ENCODE measurements at regions not wholly inside any gene's neighbourhood (a gene's known extent, or its start where the extent isn't known, plus 50 kb on each side); places are given as distances from the start of the nearest gene placed in this dataset.

DNA sequence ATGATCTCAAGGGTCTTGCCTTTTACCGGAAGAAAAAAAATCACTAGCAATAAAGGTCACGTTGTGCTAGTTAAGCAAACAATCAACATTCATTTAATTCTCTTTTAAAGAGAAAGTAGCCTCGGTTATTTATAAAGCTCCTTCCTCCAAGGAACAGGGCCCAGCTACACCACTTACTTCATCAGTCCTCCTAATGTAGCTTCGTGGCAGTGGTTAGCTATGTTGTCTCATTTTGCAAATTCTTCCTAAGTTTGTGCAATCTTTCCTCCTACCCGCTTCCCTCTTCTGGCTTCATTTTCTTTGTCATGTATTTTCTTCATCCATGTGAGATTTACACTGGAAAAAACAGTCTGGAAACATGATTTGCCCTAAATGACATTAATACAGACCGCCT, 554.2 kb downstream of the NUF2 start:
- DNase-seq (ENCODE audit: low spot score) = no peak

DNA sequence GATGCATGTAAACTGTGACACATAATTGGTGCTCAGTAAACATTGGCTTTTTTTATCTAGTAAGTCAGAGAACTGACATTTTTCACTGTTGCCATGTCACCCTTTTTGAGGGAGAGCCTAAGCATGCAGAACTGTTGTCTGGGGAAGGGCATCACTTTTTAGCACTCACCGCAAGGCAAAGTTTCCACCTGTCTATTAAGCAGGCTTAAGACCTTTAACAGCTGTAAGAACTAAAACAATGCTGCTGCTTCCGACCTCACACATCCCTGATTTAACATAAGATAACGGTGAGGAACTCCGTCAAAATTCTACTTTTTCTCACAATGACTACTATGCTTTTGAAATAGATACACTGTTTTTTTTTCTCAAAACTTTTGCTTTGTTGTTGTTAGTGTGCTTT, 554.8 kb downstream of the NUF2 start:
- DNase-seq (ENCODE audit: low spot score) = no peak

DNA sequence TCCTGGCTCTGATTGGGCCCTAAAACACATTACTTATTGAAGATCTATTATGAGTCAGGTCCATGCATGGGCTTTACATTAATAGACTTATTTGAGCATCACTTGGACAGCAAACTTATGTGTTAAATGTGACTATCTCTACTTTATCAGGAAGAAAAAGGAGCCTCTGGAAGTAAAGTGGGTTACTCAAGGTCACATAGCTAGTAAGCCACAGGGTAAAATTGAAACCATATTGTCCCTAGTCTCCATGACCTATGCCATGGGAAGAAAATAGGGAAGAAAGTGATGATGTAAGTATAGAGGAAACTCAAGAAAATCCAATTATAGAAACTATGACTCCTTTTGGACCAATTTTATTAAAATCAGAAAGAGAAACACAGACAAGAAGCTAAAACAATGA, 555.3 kb downstream of the NUF2 start:
- no peak for DNase-seq (ENCODE audit: low spot score)

DNA sequence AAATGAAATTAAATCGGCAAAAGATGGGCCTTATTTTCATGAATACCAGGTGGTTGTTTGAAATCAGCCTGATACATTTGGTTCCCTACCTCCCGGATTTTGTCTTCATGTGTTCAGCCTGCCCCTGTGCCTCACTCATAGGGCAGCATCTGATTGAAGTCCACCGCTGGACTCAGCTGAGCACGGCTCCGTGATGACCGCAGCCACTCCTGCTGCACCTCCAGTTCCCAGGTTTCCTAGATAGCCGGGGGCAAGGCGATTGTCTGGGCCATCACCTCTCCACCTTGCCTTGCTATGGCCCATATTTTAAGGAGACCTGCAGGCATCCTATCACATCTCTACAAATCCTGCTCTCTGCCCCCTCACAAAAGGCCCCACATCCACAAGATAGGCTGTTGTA, 563.8 kb downstream of the NUF2 start:
- no peak for DNase-seq (ENCODE audit: low spot score)

DNA sequence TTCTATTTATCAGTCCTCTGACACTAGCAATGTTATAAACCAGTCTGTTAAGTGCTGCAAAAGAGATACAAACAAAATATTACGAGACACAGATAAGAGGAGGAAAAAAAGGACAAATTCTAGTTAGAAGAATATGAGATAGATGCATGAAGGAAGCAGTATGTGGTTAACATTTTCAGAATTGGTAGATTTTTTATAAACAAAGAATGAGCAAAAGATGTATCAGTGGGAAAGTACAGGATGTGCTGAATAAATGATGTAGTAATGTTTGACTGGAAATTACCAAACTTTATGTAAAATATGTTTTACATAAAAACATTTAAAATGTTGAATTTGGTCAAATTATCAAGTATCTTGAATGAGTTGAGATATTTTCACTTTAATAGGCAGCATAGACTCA, 574.2 kb downstream of the NUF2 start:
- DNase-seq (ENCODE audit: low spot score) = no peak

DNA sequence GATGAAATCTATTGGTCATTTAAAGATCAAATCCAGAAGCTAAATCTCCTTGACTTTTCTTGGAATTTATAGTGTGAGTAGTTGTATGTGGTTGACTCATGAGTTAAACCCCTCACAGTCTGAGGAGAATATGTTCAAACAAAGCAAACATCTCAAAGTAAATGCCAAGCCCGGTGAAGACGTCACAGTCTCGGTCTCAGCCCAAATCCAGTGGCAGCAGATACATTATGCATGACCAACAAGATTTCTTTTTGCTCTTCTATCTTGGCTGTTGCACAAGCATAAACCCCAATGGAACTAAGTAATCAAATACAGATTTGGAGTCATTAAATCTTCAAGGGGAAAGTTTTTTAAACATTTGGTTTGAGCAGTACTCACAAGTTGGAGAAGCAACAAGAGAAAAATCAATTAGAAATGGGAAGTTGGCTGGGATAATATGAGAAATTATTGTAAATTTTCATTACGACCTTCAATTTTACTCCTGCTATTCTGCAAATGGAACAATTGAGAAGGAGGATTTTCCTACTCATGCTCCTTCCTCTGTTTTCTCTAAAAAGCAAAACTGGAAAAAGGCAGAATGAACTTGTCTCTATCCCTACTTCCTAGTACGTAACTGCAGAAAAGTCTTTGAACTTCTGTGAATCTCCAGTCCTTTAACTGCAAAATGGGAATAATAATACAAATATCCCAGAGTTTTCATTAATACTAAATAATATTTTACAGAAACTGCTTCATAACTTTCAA, 575.8 kb downstream of the NUF2 start:
- DNase-seq (ENCODE audit: low spot score) = peak; percentile 50

DNA sequence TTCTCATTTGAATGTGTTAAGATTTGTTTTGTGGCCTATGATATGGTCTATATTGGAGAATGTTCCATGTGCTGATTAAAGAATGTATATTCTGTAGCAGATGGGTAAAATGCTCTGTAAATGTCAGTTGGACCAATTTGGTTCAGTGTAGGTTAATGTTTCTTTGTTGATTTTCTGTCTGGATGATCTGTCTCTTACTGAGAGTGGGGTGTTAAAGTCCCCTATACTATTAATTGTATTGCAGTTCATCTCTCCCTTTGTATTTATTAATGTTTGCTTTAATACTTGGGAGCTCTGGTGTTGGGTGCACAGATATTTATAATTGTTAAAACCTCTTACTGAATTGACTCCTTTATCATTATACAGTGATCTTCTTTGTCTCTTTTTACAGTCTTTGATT, 584.5 kb downstream of the NUF2 start:
- no peak for DNase-seq (ENCODE audit: low spot score)

DNA sequence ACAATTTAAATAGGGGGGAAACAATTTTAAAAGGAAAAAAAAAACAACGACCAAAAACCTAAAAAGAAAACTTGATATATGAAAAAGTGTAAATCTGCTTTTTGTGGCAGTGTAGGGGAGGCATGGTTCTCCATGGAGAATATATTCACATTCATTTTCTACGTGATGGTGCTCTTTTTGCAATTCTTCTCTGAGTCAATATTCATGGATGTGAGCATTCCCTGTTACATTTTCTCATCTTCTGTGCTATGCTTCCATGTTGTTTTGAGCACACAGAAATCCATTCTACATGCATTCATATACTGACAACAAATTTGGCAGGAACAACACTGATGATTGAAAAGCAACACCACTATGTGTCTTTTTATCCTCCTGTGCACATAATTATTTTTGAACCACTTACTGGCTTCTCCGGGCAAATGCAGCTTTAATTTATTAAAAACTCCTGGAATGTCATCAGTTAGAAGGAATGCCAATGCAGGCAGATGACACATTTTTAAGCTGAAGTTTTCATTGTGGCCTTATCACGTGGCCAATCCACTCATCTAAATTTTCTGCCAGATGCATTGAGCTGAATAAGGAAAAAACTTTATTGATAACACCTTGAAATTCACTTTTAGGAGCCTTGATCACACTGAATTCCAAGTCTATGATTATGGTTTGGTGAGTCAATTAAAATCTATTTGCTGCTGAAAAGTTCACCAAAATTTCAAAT, 590.6 kb downstream of the NUF2 start:
- no peak for DNase-seq (ENCODE audit: low spot score)

DNA sequence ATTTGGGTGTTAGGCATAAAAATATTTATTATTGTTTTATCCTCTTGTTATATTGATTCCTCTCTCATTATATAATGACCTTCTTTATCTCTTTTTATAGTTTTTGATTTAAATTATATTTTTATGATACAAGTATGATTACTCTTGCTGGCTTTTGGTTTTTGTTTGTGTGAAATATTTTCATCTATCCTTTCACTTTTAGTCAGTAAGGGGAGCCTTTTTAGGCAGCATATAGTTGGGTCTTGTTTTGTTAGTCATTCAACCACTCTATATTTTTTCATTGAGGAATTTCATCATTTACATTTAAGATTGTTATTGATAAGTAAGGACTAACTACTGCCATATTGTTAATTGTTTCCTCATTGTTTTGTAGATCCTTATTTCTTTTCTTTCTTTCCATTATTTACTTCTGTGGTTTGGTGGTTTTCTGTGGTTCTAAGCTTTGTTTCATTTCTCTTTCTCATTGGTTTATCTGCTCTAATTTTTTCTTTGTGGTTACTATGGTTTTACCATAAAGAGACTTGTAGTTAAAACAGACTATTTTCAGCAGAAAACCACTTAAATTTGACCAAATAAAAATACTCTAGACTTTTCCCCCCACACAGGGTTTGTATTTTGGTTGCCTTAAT, 593.1 kb downstream of the NUF2 start:
- DNase-seq (ENCODE audit: low spot score) = no peak

DNA sequence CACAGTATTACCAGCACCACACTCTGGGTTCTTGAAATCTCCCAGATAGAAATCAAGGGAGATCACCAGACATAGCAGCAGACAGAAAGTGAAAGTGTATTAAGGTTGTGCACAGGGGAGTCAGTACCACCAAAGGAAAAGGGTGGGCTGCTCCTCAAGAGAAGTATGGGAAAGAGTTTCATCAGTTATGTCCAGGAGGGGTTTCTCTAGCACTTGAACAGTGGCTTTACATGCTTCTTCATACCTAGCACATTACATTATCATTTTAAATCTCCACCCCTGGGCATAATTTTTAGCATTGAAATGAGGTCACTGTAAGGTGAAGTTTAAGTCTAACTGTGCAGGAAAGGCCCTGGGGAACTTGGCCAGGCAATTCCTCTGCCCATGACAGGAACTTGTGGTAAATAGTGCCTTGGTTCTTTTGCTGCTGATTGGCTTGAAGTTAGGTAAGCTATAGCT, 601.0 kb downstream of the NUF2 start:
- DNase-seq (ENCODE audit: low spot score) = peak; percentile 2

DNA sequence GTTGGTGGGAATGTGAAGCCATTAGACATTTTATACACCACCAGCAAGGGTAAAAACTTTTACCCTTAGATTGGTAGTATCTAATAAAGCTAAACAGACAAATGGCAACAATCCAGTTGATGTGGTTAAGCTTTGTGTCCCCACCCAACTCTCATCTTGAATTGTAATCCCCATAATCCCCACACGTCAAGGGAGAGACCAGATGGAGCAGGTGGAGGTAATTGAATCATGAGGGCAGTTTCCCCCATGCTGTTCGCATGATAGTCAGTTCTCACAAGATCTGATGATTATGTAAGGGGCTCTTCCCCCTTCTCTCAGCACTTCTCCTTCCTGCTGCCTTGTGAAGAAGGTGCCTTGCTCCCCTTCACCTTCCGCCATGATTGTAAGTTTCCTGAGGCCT, 602.3 kb downstream of the NUF2 start:
- DNase-seq (ENCODE audit: low spot score) = no peak

DNA sequence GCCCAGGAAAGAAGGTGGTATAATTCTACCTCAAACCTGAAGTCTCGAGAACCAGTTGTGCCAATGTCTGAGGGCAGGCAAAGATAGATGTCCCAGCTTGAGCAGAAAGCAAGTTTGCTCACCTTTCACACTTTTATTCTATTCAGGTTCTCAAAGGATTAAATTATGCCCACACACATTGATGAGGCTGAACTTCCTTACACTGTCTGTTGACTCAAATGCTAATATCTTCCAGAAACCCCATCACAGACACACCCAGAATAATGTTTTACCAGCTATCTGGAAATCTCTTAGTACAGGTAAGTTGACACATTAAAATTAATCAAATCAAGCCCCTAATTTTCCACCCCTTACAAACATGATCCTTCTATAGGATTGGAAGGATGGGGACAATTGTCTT, 605.7 kb downstream of the NUF2 start:
- no peak for DNase-seq (ENCODE audit: low spot score)

DNA sequence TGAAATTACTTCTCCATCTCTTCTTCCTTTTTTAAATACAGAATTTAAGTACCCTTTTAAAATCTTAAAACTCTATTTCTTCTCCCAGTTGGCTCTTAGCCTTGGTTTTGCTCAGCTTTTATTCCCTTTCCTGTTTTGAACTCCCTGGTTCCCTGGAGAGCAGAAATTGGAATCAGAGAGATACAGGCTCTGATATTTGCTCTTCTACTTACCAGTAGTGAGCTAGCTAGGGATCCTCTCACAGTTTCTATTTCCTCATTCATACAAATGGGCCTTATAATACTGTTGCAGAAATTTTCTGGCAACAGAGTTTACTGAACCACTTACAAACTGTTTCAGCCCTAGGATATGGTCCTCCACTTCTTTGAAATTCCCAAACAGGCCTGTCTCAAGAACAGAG, 606.3 kb downstream of the NUF2 start:
- no peak for DNase-seq (ENCODE audit: low spot score)

DNA sequence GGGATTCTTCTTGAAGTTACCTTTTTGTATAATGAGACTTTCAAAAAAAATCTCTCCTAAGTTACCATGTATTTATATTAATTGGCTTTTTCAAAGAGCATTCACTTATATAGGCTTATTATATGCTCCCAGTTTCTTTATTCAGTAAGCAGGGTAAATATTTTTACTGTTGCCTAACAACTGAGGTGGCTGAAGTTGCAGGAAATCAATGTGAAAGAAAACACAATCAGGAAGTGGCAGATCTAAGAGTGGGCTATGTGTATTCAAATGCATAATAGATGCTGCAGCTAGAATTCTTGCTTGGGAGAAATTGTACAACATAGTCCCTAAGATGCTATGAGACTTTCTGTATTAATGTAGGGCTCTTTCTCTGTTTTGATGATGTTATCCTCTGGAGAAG, 606.9 kb downstream of the NUF2 start:
- peak; percentile 5 for DNase-seq (ENCODE audit: low spot score)

DNA sequence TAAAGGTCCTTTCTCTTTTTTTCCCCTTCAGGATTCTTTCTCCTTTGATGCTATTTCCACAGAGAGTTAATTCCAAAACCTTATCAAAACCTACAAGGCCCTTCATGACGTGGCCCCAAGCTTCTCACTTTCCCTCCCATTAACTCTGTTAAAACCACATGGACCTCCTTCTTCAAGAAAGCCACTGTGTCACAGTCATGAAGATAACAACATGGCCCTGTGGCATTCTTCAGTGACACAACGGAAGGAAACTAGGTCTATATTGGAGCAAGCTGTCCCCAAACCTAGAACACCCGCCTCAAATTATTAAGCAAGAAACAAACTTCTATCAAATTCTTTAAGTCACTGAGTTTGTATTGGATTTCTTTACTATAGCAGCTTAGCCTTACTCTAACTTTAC, 611.1 kb downstream of the NUF2 start:
- DNase-seq (ENCODE audit: low spot score) = no peak

DNA sequence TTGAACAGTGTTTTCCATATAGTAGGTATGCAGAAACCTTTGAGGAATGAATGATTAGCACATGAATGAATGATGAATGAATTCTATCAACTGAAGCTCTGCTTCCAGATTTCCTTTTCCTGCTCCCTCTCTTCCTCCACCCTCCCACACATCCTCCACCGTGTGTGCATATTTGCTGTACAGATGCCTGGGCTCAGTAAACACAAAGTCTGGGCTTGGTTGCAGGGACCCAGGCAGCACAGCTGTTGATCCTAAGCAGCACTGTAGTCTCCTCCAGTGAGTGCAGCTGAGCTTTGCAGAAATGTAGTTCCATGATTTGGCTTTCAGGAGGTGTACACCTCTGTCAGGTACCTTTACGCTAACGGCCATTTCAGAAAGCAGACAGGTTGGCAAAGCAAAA, 611.7 kb downstream of the NUF2 start:
- no peak for DNase-seq (ENCODE audit: low spot score)

DNA sequence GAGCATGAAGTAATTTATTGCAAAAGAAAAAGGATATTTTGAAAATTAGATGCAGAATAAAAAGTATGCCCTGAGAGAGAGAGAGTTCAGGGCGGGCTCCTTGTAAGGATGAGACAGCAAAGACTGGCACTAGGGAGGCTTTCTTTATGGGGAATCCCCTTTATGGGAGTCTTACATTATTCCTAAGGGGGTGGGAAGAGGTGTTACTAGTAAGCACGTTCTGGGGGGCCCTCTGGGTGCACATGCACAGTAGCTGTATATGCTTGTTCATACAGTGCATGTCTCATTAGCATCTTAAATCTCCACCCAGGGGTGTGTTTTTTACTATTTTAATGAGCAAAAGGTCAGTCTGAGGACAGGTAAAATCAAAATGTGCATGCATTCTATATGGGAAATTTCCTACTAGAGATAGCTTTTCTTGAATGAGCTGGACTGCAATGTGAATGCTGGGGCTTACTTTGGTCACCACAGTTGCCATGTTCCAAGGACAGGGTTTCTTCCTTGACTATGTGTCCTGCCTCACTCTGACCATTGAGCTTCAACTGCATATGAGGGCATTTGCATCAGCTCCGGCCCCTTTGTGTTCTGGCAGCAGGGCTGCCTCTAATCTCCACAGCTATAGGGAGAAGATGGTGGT, 614.1 kb downstream of the NUF2 start:
- DNase-seq (ENCODE audit: low spot score) = no peak

DNA sequence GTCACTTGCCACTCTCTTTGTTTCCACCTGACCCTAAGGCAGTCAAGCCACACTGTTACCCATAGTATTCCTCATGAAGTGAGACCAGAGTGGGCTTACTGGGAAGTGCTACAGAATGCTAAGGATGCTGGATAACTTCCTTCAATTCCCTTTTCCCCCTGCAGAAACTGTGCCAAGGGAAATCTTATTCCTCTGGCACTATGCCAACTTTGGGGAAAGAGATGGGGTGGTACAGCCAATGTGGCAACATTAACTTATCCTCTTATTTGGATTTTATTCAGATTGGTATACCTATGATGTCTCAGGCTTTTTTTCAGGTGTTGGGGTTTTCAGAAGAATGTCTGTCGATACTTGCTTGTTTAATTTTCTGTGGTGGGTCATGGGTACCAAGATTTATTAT, 599.4 kb upstream of the PBX1 start:
- no peak for DNase-seq (ENCODE audit: low spot score)

DNA sequence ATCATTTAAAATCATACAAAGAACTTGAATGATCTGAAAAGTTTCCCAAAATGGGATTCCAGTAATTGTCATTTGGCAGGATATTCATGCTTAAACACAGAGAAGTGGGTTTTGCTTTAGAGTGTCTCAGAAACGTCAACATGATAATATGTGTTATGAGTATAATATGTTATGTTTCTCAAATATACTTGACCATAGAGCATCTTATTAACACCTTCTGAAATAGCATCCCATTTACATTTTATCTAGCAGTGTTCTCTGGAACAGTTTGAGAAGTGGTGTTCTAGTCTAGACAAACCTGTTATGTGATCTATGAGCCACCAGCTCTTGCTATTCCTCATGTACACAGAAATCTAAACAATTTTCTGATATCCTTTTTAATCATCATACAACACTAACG, 588.8 kb upstream of the PBX1 start:
- no peak for DNase-seq (ENCODE audit: low spot score)

DNA sequence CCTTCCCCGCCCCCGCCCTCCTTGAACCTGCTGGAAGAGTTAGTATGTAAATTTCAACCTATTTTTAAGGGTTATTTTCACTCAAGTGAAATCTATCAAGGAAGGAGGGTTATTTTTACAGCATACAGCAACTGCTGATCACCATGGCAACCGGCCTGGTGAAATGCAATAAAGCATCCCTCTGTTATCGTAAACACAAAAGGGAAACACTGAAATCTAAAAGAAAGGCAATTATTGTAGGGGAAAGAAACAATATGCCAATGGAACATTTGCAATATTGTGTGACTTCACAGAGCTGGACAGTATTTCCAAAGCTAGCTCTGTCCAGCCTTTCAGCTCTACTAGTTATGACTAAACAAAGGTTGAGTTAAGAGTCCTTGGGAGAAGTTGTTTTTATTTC, 588.3 kb upstream of the PBX1 start:
- no peak for DNase-seq (ENCODE audit: low spot score)

DNA sequence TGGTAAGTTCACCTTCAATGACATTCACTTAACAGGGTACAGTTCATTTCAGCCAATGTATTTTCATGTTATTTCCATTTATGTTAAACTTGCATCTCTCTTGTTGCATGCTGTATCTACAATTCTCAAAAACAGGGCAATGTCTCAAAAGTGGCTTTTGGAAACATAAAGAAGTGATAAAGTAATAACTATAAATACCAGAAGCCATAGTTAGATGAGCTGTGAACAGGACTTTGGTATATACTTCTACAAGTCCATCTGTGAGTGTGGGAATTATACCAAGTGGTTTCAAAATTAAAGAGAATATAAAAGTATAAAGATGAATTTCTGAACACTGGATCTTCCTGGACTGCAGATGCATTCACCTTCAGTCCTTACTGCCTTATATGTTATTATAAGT, 585.4 kb upstream of the PBX1 start:
- no peak for DNase-seq (ENCODE audit: low spot score)

DNA sequence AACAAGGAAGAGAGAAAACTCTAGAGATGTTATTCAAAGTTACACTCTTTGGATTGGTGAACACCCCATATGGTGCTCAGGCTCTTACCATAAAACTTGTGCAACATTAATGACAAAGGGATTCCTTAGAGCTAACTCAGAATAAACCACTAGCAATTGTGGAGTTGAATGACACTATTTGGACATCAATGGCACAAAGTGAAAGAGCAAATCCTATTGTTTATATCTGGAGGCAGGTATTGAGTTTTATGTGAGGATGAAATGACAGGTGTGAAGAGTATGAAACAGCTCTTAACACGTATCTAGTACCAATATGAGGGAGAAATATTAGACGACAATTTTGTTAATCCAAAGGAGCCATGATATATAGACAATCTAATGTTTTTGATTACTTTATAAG, 584.9 kb upstream of the PBX1 start:
- no peak for DNase-seq (ENCODE audit: low spot score)

DNA sequence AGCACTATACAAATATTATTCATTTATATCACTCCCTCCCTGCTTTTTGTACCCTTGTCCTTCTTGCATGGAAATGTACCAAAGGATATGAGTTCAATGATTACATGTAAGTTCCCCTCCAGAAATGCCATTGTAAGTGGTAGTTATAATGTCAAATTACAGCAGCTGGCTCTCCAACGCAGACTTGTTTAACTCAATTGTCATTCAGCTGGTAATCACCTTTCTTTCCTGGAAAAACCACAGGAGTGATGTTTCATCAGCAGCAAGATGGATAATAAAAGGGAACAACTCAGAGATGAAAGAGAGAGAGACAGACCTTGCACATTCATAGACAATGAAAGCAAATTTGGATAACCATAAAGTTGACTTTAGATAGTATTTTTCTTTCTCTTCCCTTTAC, 578.6 kb upstream of the PBX1 start:
- DNase-seq (ENCODE audit: low spot score) = no peak

Measured in umbilical cord (tissue), 1 donor.